Midbrain (tissue), 1 donor: ENCODE measurements at regions not wholly inside any gene's neighbourhood (a gene's known extent, or its start where the extent isn't known, plus 50 kb on each side); places are given as distances from the start of the nearest gene placed in this dataset.

Experiments used
- DNase-seq: peaks from one replicate; lab custom pipeline; 2025; lab: John Stamatoyannopoulos, UW

- peak; percentile 39 for DNase-seq
Measured at GRCh38 chr3:104564045-104564643, 802.6 kb upstream of the ALCAM start.

DNA sequence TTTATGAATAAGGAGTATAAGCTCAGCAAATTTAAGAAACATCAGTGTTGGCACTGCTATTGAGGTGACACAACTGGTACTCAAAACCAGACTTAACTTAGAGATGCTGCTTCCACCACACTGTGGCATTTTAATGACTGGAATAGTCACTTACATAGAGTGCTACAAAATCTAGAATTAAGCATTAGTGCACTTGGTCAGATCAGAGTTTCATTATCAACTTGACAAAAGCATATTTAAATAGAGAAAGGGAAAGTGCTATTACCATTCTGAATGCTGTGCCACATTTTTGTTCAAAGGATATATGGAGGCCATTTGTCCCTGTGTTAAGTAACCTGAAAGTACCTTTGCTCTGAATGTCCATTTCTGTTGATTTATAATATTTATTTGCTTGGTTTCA is 800.7 kb upstream of the ALCAM start:
- no peak for DNase-seq

DNA sequence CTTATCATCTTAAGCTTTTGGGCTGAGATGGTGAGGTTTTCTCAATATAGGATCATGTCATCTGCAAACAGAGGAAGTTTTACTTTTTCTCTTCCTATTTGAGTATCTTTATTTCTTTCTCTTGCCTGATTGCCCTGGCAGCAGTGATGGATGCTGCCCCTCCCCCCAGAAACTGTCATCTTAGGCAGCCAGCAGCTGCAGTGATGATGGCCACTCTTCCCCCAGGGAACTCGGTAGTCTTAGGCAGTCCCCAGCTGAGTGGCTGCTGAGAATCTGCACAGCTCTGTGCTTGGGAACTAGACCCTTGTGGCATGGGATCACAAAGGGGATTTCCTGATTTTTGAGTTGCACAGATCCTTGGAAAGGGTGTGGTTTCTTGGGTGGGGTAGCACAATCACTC is 791.1 kb upstream of the ALCAM start:
- DNase-seq = no peak

GRCh38 chr3:104578558-104578957 is 788.2 kb upstream of the ALCAM start:
- no peak for DNase-seq

- DNase-seq = no peak
Measured at GRCh38 chr3:104582092-104582491, 784.6 kb upstream of the ALCAM start.

GRCh38 chr3:104584682-104585081 is 782.0 kb upstream of the ALCAM start:
- no peak for DNase-seq

DNA sequence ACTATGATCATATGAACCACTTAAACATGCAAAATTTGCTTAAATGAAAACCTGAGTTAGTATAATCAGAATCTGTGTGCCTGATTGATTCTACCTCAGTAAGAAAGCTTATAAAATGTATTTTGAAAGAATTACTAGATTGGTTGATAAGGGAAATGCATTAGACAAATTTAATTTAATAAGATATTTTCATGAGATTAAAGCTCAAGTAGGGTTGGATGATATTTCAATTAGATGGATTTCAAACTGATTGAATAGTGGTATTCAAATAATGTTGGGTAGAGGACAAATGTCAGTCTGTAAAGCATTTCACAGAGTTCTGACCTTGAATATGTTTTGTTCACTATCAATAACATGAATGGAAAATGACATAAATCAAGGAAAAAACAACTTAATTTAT is 780.4 kb upstream of the ALCAM start:
- no peak for DNase-seq

- DNase-seq = no peak
Measured at GRCh38 chr3:104588442-104588841, 778.3 kb upstream of the ALCAM start.

DNA sequence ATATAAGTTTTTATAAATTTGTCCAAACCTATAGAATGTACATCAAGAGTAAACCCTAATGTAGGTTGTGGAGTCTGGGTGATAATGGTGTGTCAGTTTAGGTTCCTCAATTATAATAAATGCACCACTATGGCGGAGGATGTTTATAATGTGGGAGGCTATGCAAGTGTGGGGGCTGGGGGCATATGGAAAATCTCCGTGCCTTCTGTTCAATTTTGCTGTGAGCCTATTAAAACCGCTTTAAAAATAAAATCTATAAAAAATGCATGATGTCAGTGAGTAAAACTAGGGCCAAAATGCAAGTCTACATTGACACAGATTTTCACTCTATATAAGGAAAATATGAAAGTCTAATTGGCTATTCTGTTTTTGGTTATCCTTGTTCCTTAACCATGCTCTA is 774.9 kb upstream of the ALCAM start:
- no peak for DNase-seq

DNA sequence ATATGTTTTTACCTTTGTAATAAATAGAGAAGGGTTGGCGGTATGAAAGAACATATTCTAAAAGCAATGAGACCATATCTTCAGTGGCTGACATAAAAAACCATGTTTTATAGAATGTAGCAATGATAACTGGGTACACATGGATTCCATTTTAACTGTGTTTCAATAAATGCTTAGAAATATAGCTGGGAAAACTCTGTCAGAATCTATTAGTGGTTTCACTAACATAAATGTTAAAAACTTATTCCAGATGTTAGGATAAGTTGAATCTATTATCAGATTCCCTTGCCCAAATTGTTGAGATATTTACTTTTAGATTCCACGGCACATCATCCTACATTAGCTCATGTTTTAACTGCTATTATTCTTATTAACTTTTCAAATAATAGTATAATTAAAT is 772.2 kb upstream of the ALCAM start:
- no peak for DNase-seq

- no peak for DNase-seq
Measured at GRCh38 chr3:104596054-104596453, 770.7 kb upstream of the ALCAM start.

DNA sequence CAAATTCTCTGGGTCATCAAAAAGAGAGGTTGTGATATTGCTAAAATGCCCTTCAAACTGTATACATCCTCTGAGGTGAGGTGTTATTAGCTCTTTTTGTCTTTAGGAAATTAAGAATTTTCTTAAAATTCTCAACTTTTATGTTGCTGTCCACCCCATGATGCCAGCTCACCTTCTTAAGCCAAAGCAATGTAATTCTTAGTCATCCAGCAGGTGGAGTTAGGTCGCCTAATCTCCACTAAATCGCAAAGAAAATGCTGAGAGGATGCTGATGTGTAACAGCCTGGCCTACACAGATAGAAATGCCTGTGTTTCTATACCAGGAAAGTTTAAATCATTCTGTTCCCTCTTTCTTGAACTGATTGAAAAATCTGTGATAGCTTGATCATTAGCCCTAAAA is 770.2 kb upstream of the ALCAM start:
- peak; percentile 29 for DNase-seq

GRCh38 chr3:104598848-104599511 is 767.7 kb upstream of the ALCAM start:
- no peak for DNase-seq

GRCh38 chr3:104604326-104605010 is 762.2 kb upstream of the ALCAM start:
- peak; percentile 18 for DNase-seq

DNA sequence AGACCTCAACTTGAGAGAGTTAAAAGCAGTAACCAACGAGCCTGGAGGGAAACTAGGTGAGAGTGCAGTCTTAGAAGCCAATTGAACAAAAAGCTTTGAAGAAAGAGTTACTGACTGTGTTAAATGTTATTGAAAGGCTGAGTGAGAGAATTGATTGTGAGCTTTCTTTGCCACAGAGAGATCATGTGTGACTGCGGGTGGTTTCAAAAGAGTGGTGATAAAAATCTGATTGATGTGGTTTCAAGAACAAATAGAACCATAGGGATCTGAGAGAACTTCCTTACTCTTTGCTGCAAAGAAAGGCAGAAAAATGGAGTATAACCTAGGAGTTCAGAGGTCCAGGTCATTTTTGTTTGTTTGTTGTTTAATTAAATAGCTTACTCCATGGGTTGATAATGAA is 759.9 kb upstream of the ALCAM start:
- DNase-seq = no peak

- no peak for DNase-seq
Measured at GRCh38 chr3:104610730-104611652, 755.7 kb upstream of the ALCAM start.

DNA sequence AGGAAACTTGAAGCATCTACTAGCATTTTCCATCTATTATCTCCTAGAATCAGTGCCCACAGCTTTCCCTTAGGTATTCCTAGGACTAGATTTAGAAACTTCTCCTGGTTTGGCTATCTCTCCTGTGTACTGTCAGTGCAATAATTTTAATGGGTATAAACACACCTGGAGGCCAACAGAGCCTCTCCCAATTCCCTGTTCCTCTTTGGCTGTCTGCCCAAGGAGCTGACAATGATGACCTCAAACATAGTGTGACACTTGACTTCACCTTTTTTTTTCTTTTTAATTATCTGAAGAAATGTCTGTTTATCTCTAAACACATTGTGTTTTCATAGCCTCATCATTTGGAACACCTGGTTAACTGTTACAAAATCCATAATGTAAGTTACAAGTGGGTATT is 754.5 kb upstream of the ALCAM start:
- no peak for DNase-seq

- no peak for DNase-seq
Measured at GRCh38 chr3:104614564-104614963, 752.1 kb upstream of the ALCAM start.

GRCh38 chr3:104628185-104628789 is 738.4 kb upstream of the ALCAM start:
- no peak for DNase-seq

GRCh38 chr3:104629038-104629437 is 737.7 kb upstream of the ALCAM start:
- no peak for DNase-seq

DNA sequence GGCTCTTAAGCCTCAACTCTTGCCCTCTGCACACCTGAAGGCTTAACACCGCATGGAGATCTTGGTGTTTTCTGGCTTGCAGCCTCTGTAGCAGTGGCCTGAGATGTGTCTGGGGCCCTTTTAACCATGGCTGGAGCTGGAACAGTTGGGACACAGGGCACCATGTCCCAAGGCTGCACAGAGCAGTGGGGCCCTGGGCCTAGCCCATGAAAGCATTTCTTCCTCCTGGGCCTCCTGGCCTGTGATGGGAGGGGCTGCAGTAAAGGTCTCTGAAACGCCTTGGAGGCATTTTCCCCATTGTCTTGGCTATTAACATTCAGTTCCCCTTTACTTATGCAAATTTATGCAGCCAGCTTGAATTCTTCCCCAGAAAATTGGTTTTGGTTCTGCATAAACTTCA is 735.5 kb upstream of the ALCAM start:
- DNase-seq = no peak

- no peak for DNase-seq
Measured at GRCh38 chr3:104632521-104632920, 734.2 kb upstream of the ALCAM start.
